ENCODE measurements at regions not wholly inside any gene's neighbourhood (a gene's known extent, or its start where the extent isn't known, plus 50 kb on each side); places are given as distances from the start of the nearest gene placed in this dataset.
"Not testable (repeated sequence)": the region's sequence is repeated elsewhere in the genome, so short reads cannot be mapped to it uniquely, and the experiment has no call there.

DNA sequence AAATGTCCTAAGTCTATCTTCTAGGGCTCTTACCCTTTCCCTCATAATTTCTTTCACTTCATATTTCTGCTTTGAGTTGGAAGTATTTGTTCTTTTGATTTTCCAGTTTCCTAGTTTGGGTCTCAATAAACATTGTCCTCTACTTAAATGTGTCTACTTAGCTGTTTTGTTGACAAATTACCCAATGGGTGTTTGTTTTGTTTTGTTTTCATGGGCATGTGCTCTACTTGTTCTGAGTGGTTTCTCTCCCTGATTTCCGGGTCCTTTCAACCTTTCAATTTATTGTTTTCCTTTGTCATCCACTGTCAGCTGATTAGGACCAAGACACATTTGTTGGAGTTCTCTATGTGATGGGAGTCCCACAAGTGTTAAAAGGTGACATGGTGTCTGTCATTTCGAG, 1181.4 kb downstream of the RPA4 start:
- no peak for DNase-seq (ENCODE audit: low spot score)

DNA sequence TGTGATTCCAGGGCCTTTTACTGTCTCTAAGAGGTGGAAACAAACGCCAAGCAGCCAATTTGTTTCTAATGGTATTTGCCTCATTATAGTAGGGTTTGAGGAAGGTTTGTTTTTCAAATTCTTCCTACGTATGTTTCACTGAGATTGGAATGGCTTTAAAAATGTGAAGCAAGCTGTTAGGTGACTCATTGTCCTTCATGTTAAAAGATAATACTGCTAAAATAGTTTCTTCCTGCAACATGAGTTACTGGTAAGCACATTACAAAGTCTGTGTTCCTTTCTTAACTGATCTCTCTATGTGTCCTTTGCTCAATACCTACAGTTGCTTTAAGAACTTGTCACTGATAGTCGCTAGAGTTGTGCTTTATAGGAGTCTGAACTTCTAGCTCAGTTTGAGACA, 1183.9 kb downstream of the RPA4 start:
- peak; percentile 4 for DNase-seq (ENCODE audit: low spot score)

DNA sequence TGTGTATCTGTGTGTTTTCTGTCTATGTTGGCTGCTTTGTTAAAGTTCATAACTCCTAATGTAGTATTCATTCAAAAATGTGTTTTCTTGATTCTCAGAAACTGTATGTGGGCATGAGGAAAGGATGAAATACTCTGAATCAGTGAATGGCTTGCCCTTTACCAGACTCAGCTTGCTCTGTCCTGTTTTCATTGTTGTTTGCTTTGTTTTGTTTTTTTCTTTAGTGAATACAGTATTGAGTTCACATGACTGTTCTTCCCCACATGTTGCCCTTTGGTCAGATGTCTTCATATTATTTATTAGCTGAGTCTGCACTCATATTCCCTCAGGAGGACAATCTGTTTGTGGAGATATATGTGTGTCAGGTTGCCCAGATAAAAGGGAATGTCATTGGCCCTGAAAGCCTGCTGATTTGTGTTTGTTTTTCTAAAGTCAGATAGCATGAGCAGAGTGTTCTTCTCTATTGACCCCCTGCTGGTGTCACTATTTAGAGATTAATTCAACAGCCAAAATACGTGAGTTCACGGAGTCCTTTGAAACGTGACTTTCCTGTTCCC, 1184.4 kb downstream of the RPA4 start:
- no peak for DNase-seq (ENCODE audit: low spot score)

DNA sequence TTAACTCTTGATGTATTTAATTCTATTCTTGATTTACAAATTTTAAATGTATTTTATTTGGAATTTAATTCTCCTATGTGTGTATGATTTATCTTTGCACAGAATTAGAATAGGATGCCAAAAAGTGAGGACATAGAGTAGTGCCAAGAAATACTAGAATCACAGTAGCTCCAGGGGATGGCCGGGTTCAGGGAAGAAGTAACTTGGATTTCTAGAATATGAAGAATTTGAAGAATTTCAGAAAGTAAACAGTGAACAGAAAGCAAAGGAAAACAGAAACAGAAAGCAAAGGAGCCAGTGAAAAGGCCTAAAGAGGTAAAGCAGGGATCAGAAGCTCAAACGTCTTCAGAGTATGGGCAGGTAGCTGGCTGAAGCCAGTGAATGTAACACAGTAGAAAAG, 1187.6 kb downstream of the RPA4 start:
- DNase-seq (ENCODE audit: low spot score) = peak; percentile 1

DNA sequence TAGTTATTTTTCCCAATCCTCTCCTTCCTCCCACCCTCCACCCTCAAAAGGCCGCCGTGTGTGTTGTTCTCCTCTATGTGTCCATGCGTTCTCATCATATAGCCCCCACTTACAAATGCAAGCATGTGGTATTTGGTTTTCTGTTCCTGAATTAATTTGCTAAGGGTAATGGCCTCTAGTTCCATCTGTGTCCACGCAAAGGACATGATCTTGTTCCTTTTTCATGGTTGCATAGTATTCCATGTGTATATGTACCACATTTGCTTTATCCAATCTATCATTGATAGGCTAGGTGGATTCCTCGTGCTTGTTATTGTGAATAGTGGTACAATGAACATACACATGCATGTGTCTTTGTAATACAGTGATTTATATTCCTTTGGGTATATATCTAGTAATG, 1193.7 kb downstream of the RPA4 start:
- DNase-seq (ENCODE audit: low spot score) = no peak

DNA sequence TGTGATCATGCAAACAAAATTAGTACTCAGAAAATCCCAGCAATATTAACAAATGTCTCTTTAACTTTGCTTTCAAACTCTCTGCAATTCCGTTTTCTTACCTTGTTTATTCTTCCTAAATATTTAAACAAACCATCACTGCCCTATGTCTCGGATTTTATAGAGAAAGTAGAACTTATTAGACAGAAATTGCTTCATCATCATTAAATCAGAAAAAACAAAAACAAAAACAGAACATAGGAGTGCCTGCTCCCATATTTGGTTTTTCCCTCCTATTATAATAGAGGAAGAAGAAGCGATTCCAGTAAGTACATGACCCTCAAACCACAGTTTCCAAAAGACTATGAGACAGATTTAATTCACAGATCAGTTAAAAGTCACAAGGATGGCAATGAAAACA, 1228.0 kb downstream of the RPA4 start:
- DNase-seq (ENCODE audit: low spot score) = no peak

DNA sequence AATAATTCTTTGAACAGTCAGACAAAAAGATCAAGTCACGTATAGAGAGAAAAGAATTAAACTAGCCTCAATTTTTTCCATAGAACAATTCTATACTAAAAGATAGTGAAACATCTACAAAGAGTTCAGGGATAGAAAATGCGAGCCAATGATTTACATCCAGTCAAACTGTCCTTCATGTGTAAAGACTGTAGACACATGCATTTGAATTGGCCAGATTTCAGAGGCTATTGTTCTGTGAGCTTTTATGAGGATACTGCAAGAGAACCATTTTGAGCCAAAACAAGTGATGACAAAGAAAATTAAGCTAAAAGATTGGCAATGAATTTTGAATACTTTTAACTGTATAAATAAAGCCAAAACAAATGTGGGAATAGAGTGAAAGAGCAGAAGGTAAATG, 1230.3 kb downstream of the RPA4 start:
- DNase-seq (ENCODE audit: low spot score) = no peak

DNA sequence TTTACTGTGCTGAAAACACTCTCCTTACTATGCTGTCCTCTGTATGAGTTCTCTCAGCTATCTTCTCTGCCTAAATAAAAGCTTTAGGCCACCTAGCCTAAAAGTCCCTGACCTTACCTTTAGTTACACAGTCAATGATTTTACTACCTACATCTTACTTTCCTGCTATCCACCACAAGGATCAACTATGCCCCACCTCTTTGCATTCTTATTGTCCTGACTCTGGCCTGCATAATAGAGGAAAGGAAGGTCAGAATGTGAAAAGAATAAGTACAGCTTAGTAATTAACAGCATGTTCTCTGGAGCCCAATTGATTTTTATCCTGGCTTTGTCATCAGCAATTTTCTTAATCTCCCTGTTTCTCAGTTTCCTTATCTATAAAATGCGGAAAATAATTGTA, 1257.8 kb downstream of the RPA4 start:
- no peak for DNase-seq (ENCODE audit: low spot score)

DNA sequence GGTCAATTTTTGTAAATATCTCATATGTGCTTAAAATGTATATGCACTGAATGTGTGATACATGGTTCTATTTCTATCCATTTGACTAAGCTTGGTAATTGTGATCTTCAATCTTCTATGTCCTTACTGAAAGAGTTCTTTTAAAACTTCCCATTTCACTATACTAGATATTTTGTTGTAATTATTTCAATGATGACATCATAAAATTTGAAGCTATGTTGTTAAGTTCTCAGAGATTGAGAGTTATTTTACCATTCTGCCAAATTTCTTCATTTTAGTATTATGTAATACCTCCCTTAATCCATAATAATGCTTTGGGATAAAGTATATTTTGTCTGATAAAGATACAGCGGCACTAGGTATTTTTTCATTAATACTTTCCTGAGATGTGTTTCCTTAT, 1307.3 kb downstream of the RPA4 start:
- no peak for DNase-seq (ENCODE audit: low spot score)

DNA sequence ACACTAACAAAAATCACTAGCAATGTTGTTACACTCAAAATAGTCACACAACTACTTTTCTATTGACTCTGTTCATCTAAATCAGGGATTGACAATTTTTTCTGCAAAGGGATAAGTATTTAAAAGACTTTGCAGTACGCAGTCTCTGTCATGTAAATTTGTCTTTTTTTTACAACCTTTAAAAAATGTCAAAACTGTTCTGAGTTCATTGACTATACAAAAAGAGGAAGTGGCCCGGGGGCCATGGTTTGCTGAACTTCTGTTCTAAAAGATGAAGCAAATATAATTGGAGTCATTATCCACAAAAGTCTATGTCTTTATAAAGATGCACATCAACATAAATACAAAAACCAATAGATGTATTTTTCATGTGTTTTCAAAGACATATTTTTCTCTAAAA, 1310.3 kb downstream of the RPA4 start:
- no peak for DNase-seq (ENCODE audit: low spot score)

DNA sequence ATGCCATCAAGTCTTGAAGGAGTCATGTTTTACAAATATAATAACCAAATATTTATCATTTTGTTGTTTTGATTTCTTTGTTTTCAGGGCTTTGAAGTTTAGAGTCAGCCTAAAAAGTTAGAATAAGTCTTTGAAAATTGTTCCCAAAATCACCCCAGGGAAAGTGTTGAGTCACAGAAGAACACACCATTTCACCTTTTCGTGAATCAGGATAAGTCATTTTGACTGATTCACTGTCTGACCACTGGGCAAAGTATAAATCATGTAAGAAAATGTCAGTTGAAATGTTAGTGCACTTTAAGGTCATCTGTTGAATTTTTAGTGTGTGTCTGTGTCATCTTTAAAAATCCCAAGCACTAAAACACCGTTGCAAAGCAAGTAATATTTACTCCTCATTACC, 1320.1 kb downstream of the RPA4 start:
- no peak for DNase-seq (ENCODE audit: low spot score)

DNA sequence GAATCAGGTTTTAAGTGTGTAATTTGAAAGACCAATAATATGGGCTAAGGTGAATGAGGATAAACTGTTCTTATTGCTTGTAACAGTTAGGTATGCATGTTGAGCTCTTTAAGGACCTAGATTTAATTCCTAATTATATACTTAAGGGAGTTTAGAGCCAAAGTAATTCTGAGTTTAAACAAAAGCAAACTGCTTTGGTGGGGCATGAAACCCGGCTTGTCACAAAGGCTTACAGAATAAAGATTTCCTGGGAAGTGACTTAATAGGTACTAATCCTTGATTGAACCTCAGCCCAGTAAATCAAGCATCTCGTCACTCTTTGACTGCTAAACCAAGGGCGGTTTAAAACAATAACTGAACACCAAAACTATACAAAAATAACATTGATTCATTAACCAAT, 1324.2 kb downstream of the RPA4 start:
- DNase-seq (ENCODE audit: low spot score) = no peak

DNA sequence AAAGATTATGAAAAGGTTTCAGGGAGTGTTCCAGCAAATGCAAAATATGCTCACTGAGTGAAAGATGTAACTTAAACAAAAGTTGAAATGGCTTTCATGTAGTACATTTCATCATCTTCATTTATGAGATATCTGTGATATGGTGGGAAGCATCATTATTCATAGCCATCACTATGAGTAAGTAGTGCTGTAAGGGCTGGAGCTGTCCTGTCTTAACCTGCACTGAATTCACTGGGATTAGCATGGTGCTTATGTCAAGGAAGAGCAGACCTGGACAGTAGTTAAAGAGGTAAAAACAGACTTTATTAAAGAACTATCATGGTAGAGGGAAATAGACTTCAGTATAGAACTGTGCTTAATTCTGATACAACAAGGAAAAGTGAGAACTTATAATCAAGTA, 1347.3 kb downstream of the RPA4 start:
- DNase-seq (ENCODE audit: low spot score) = no peak

DNA sequence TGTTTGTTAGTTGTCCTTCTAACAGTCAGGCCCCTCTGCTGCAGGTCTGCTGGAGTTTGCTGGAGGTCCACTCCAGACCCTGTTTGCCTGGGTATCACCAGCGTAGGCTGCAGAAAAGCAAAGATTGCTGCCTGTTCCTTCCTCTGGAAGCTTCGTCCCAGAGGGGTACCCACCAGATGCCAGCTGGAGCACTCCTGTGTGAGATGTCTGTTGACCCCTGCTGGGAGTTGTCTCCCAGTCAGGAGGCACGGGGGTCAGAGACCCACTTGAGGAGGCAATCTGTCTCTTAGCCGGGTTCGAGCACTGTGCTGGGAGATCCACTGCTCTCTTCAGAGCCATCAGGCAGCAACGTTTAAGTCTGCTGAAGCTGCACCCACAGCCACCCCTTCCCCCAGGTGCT, 1356.4 kb downstream of the RPA4 start:
- not testable (repeated sequence) for DNase-seq (ENCODE audit: low spot score)

DNA sequence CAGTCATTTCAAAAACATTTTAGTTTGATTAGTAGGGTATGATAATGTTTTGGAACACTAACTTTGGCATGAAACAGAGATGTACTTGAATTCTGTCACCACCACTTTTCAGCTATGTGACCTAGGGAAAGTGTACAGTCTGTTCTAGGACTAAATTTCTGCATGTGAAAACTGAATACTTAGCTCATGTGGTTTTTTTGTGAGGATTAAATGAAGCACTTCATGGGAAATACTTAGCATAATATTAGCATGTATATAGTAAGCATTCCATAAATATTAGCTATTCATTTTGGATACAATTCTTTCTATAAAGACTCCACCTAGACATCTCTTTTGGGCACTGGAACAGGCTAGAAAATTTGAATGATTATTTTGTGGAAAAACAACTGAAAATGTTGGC, 1379.4 kb downstream of the RPA4 start:
- no peak for DNase-seq (ENCODE audit: low spot score)

DNA sequence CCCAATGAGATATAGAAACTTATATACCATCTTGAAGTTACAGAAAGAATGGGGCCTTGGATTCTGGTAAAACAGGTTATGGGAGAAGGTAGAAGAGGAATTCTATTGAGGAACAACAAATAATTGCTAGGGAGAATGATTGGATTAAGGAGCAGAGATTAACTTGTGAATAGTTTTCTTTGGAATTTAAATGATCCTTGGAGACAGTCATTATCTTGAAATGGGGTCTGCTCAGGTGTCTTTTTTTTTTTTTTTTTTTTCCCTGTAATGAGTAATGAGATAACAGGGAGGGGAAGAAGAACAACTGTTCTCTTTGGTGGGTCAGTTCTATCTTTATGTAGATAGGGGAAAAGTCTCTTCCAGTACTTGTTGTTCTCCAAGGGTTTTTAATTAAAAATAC, 1406.0 kb downstream of the RPA4 start:
- no peak for DNase-seq (ENCODE audit: low spot score)

DNA sequence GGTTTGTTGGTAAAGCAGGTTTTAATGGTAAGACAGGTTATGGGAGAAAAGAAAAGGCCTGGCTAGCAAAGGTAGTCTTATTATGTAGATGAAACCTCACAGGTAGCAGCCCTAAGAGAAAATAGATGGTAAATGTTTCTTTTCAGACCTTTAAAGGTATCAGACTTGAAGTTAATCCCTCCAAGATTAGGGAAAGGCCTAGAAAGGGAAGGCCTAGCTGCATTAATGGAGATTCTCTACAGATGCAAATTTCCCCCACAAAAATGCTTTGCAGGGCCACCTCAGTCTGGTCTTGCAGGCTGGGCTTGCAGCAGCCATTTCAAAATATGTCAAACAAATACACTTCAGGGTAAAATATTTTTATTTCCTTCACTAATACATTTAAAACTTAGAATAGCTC, 1410.6 kb downstream of the RPA4 start:
- no peak for DNase-seq (ENCODE audit: low spot score)

DNA sequence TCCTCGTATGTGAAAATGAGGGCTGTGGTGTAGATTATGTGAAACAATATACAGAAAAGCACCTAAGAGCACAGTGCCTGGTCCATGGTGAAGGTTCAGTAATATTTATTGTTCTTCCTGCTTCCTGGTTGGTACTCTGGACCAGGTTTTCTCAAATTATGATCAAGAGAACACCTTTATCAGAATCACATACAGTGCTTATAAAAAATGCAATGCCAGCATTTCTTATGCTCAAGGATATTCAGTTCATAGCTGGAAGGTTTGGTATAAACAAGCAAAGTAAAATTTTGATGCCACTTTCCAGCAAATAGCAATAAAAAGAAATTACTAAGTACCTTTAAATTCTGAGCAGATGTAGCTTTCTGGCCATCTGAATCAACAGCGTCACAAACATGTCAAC, 1412.4 kb downstream of the RPA4 start:
- DNase-seq (ENCODE audit: low spot score) = no peak

DNA sequence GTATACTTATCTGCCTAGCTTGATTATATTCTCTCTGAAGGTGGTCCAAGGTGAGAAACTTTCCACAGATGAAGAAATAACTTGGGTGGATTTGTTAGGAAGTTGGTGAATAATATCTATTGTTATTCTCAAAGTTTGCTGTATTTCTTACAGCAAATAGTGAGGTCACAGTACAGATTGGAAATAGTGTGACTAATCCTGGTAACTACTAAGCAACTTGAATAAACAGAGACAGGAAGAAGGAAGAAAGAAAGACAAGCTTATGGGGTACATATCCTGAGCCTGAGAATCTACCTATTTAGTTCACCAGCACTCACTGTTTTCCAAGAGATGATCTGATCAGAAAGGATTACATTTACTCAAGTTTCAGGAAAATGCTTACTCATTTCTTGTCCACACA, 1416.1 kb downstream of the RPA4 start:
- DNase-seq (ENCODE audit: low spot score) = no peak

DNA sequence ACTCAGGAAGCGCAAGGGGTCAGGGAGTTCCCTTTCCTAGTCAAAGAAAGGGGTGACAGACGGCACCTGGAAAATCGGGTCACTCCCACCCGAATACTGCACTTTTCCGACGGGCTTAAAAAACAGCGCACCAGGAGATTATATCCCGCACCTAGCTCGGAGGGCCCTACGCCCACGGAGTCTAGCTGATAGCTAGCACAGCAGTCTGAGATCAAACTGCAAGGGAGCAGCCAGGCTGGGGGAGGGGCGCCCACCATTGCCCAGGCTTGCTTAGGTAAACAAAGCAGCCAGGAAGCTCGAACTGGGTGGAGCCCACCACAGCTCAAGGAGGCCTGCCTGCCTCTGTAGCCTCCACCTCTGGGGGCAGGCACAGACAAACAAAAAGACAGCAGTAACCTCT, 1416.8 kb downstream of the RPA4 start:
- DNase-seq (ENCODE audit: low spot score) = not testable (repeated sequence)

DNA sequence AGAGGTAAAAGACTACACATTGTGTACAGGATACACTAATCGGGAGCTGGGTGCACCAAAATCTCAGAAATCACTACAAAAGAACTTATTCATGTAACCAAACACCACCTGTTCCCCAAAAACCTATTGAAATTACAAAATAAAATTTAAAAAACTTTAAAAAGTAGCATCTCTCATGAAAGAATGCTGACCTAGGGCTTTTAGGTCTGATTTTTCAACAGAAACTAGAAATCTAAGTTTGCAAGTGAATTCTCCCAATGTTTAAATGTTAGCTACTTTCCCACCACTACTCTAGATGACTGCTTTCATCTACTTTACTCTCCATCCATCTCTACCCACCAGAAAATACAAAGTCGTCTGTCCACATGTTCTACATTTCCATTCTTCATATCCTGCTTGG, 1447.7 kb downstream of the RPA4 start:
- no peak for DNase-seq (ENCODE audit: low spot score)

DNA sequence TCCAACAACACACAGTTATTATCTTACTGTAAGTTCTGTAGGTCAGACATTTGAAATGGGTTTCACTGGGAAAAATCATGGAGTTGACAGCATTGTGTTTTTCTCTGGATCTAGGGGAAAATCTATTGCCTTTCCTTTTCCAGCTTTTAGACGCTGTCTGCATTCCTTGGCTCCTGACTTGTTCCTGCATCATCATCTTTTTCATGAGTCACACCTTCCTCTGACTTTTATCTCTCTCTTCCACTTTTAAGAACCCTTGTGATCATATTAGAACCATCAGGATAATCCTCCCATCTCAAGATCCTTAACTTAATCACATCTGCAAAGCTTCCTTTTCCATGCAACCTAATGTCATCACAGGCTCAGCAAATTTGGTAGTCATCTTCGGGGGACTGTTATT, 1454.8 kb downstream of the RPA4 start:
- no peak for DNase-seq (ENCODE audit: low spot score)

DNA sequence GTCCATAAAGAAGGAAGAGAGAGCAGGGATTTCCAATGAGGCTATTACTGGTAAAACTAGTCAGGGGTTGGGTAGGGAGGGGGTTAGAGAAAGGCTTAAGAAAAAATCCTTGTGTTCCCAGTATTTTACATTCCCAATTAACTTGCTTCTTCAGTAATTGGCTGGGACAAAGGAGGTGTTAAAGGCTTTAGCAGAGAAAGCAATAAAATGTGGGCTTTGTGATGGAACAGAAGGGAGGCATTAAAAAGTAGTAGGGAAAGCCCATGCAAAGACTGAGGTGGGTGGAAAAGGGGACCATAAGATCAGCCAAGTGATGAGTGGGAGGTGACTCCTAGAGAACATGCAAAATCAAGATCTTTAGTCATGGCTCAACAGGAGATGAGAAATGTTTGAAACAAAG, 1467.2 kb downstream of the RPA4 start:
- no peak for DNase-seq (ENCODE audit: low spot score)

DNA sequence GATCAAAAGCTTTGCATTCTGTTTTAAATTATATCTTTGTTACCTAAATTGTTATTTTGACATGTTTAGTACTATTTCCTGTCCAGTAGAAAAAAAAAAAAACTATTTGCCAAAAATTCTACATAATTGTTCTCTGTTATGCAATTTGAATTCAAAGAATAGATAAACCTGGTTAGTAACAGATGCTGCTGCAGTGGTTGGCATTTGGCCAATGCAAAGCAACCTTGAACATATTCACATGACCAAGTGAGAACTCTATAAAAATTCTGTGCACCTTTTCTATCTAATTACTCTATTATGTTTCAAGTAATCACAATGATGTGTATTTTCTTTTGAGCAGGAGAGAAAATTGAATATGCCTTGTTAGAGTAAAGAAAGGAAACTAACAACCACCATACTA, 1473.4 kb downstream of the RPA4 start:
- no peak for DNase-seq (ENCODE audit: low spot score)

DNA sequence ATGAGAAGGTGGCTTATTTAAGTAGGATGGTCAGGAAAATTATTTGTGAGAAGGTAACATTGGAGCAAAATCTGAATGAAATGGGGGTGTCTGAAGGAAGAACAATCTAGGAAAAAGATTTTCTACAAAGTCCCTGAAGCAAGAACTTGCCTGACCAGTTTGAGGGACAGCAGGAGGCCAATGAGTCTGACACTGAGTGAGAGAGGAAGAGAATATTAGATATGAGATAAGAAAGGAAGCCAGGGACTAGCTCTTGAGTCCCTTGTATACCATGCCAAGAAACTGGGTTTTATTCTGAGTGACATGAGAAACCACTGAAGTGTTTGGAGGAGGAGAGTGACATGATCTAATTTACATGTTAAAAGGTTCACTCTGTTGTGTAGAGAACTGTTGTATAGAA, 1478.9 kb downstream of the RPA4 start:
- DNase-seq (ENCODE audit: low spot score) = no peak

Data from AG20443 (cell line).